H1 (cell line): ENCODE measurements at regions not wholly inside any gene's neighbourhood (a gene's known extent, or its start where the extent isn't known, plus 50 kb on each side); places are given as distances from the start of the nearest gene placed in this dataset.

Experiments
- CTCF ChIA-PET: fragments of 300-600 bp; sonication (Branson Sonifier 250); formaldehyde crosslinking; loops from one replicate; lab custom pipeline; 2021; ENCODE audit not compliant: partially characterized antibody; lab: Charles Lee
- POLR2A ChIA-PET: fragments of 300-600 bp; sonication (Branson Sonifier 250); formaldehyde crosslinking; loops from one replicate; lab custom pipeline; 2021; ENCODE audit warnings: inconsistent platforms; ENCODE audit not compliant: partially characterized antibody; lab: Charles Lee
- DNase-seq, 2 experiments: peaks; one replicate each; pipeline versions ENCODE4 v3.0.0 to v3.0.0-alpha.2; 2010 to 2022; ENCODE audit warnings: low spot score in 2 of 2, low read depth in 1 of 2, mixed read lengths in 1 of 2
- FAIRE-seq: peaks from 2 replicates; lab custom pipeline; 2011; peaks lifted over from hg19 to GRCh38; lab: Jason Lieb, UNC
- H2AFZ ChIP-seq: 2 replicates; pipeline ENCODE4 v1.8.1; 2012; ENCODE audit warnings: low read length, inconsistent platforms
- H2AK5ac ChIP-seq: 2 replicates; pipeline ENCODE4 v1.6.1; 2013; ENCODE audit warnings: low read depth, low read length
- H2BK120ac ChIP-seq: replicated peaks from 2 replicates; pipeline ENCODE3; 2013; ENCODE audit warnings: low read depth, low read length, inconsistent platforms
- H2BK12ac ChIP-seq: 2 replicates; pipeline ENCODE4 v1.6.1; 2013; ENCODE audit warnings: low read depth, low read length
- H2BK15ac ChIP-seq: 2 replicates; pipeline ENCODE4 v1.6.1; 2013; ENCODE audit warnings: low read length
- H2BK20ac ChIP-seq: 2 replicates; pipeline ENCODE4 v1.6.1; 2013; ENCODE audit warnings: low read length
- H2BK5ac ChIP-seq: 2 replicates; pipeline ENCODE4 v1.6.1; 2013; ENCODE audit warnings: low read depth, low read length
- H3K14ac ChIP-seq: 2 replicates; pipeline ENCODE4 v1.6.1; 2013; ENCODE audit warnings: inconsistent platforms; ENCODE audit not compliant: insufficient read length
- H3K18ac ChIP-seq: 2 replicates; pipeline ENCODE4 v1.6.1; 2013; ENCODE audit warnings: low read length; ENCODE audit errors: extremely low read depth
- H3K23ac ChIP-seq: 2 replicates; pipeline ENCODE4 v1.6.1; 2013; ENCODE audit warnings: inconsistent platforms; ENCODE audit not compliant: insufficient read length
- H3K23me2 ChIP-seq: 2 replicates; pipeline ENCODE4 v1.6.1; 2013; ENCODE audit warnings: low read depth, low read length
- H3K27ac ChIP-seq: 2 replicates; pipeline ENCODE4 v1.6.1; 2011; ENCODE audit warnings: low read depth, low read length, inconsistent platforms
- H3K27me3 ChIP-seq, 4 experiments: replicated peaks in 1 of 4; 1 replicate in 1 of 4; 2 replicates in 3 of 4; pipeline versions ENCODE4 v1.6.1 to v1.8.1; 2011 to 2013; ENCODE audit warnings: low read length in 3 of 4, mild to moderate bottlenecking in 3 of 4, inconsistent platforms in 2 of 4, mixed read lengths in 2 of 4, moderate library complexity in 1 of 4; ENCODE audit not compliant: control insufficient read depth in 3 of 4, insufficient read depth in 3 of 4; ENCODE audit errors: extremely low read depth in 1 of 4
- H3K36me3 ChIP-seq, 4 experiments: 2 replicates each; pipeline versions ENCODE4 v1.6.1 to v1.8.1; 2011 to 2013; ENCODE audit warnings: mild to moderate bottlenecking in 4 of 4, low read length in 3 of 4, moderate library complexity in 2 of 4, control low read depth in 1 of 4, inconsistent platforms in 1 of 4; ENCODE audit not compliant: insufficient read depth in 4 of 4, control insufficient read depth in 2 of 4
- H3K4ac ChIP-seq: replicated peaks from 2 replicates; pipeline ENCODE3; 2013; ENCODE audit warnings: low read length, low read depth, mixed read lengths, inconsistent platforms; ENCODE audit not compliant: insufficient read length
- H3K4me1 ChIP-seq, 4 experiments: replicated peaks in 1 of 4; 1 replicate in 1 of 4; 2 replicates in 3 of 4; pipeline versions ENCODE4 v1.6.1 to v1.8.1; 2011 to 2013; ENCODE audit warnings: low read length in 3 of 4, inconsistent platforms in 2 of 4, mixed read lengths in 1 of 4; ENCODE audit not compliant: insufficient read depth in 4 of 4, control insufficient read depth in 3 of 4
- H3K4me2 ChIP-seq, 2 experiments: 2 replicates each; pipeline versions ENCODE4 v1.6.1 to v1.8.1; 2011 to 2013; ENCODE audit warnings: low read depth in 2 of 2, low read length in 2 of 2, control low read depth in 1 of 2, inconsistent platforms in 1 of 2, mild to moderate bottlenecking in 1 of 2; ENCODE audit not compliant: insufficient read depth in 1 of 2
- H3K4me3 ChIP-seq, 4 experiments: fragments of 200-600, 300-600 bp in 1 of 4; sonication (generic), shearing (Covaris generic), sonication (Bioruptor Twin) in 1 of 4; 2 replicates each; pipeline versions ENCODE4 v1.5.1 to v1.8.1; 2011 to 2016; ENCODE audit warnings: low read length in 4 of 4, low read depth in 3 of 4, control low read depth in 2 of 4, inconsistent platforms in 2 of 4, mild to moderate bottlenecking in 2 of 4, mixed read lengths in 1 of 4, moderate library complexity in 1 of 4; ENCODE audit not compliant: insufficient read depth in 2 of 4; ENCODE audit errors: extremely low read depth in 1 of 4
- H3K56ac ChIP-seq: replicated peaks from 2 replicates; pipeline ENCODE3; 2013; ENCODE audit warnings: low read depth, mild to moderate bottlenecking, mixed read lengths, low read length, inconsistent platforms; ENCODE audit not compliant: insufficient read length
- H3K79me1 ChIP-seq: 2 replicates; pipeline ENCODE4 v1.6.1; 2013; ENCODE audit warnings: low read depth, low read length, control low read depth
- H3K79me2 ChIP-seq, 2 experiments: 2 replicates each; pipeline versions ENCODE4 v1.6.1 to v1.8.1; 2012 to 2013; ENCODE audit warnings: low read length in 2 of 2, mild to moderate bottlenecking in 2 of 2, inconsistent platforms in 1 of 2; ENCODE audit not compliant: insufficient read depth in 2 of 2, control insufficient read depth in 1 of 2
- H3K9ac ChIP-seq, 4 experiments: replicated peaks in 1 of 4; 1 replicate in 1 of 4; 2 replicates in 3 of 4; pipeline versions ENCODE4 v1.6.1 to v1.8.1; 2011 to 2013; ENCODE audit warnings: low read depth in 3 of 4, low read length in 3 of 4, control low read depth in 2 of 4, mild to moderate bottlenecking in 2 of 4, moderate library complexity in 2 of 4, inconsistent platforms in 1 of 4; ENCODE audit errors: extremely low read depth in 1 of 4
- H3K9me3 ChIP-seq, 2 experiments: 2 replicates each; pipeline versions ENCODE4 v1.6.1 to v1.8.1; 2012 to 2013; ENCODE audit warnings: mild to moderate bottlenecking in 2 of 2, moderate library complexity in 2 of 2, control low read depth in 1 of 2, inconsistent platforms in 1 of 2, low read depth in 1 of 2, low read length in 1 of 2, mixed read lengths in 1 of 2; ENCODE audit not compliant: insufficient read depth in 2 of 2
- H4K20me1 ChIP-seq, 2 experiments: replicated peaks in 1 of 2; 2 replicates each; pipeline versions ENCODE3 to v1.8.1; 2011 to 2013; ENCODE audit warnings: inconsistent platforms in 2 of 2, low read length in 2 of 2, mild to moderate bottlenecking in 1 of 2; ENCODE audit not compliant: insufficient read depth in 2 of 2, control insufficient read depth in 1 of 2
- H4K5ac ChIP-seq: 2 replicates; pipeline ENCODE4 v1.6.1; 2013; ENCODE audit warnings: low read length, low read depth, mixed read lengths, inconsistent platforms; ENCODE audit not compliant: insufficient read length
- H4K8ac ChIP-seq: 2 replicates; pipeline ENCODE4 v1.8.0; 2013; ENCODE audit warnings: mild to moderate bottlenecking, moderate library complexity, low read length, inconsistent platforms; ENCODE audit not compliant: insufficient read depth; ENCODE audit errors: extremely low read depth
- H4K91ac ChIP-seq: replicated peaks from 2 replicates; pipeline ENCODE3; 2013; ENCODE audit warnings: low read length, mixed read lengths, inconsistent platforms; ENCODE audit not compliant: insufficient read length
- ASH2L ChIP-seq: fragments of 200-600, 300-600 bp; sonication (generic); IDR thresholded peaks from one replicate; pipeline ENCODE4 v1.7.1; 2017; ENCODE audit warnings: low read length
- ATF3 ChIP-seq: IDR thresholded peaks from 2 replicates; pipeline ENCODE4 v1.6.1; 2011; ENCODE audit warnings: low read depth, mild to moderate bottlenecking, low read length; ENCODE audit not compliant: insufficient read depth
- CHD1 ChIP-seq: IDR thresholded peaks from 2 replicates; pipeline ENCODE4 v1.6.1; 2012; ENCODE audit warnings: low read depth, low read length, improper control_type of control experiment
- JUN ChIP-seq: IDR thresholded peaks from 2 replicates; pipeline ENCODE4 v1.6.1; 2011; ENCODE audit warnings: low read depth, mild to moderate bottlenecking, improper control_type of control experiment, low read length
- NANOG ChIP-seq: IDR thresholded peaks from 2 replicates; pipeline ENCODE4 v1.6.1; 2011; ENCODE audit warnings: low read length, low read depth, mild to moderate bottlenecking, inconsistent platforms; ENCODE audit not compliant: insufficient read depth, poor library complexity, severe bottlenecking
- PHF8 ChIP-seq: fragments of 200-600 bp; sonication (generic); conservative IDR thresholded peaks from 2 replicates; pipeline ENCODE4 v1.7.1; 2012; ENCODE audit warnings: low read depth, mild to moderate bottlenecking, inconsistent platforms, low read length, moderate library complexity
- RFX5 ChIP-seq: IDR thresholded peaks from 2 replicates; pipeline ENCODE4 v1.6.1; 2011; ENCODE audit warnings: low read depth, low read length, improper control_type of control experiment, borderline replicate concordance
- SIX5 ChIP-seq: IDR thresholded peaks from 2 replicates; pipeline ENCODE4 v1.6.1; 2011; ENCODE audit warnings: mild to moderate bottlenecking, low read depth, low read length
- SRF ChIP-seq: IDR thresholded peaks from 2 replicates; pipeline ENCODE4 v1.6.1; 2011; ENCODE audit warnings: mild to moderate bottlenecking, low read depth, low read length, moderate library complexity
- WGBS, 2 experiments: shearing (Covaris generic) in 1 of 2; methylation state at CpG; one replicate each; pipeline versions ENCODE4 v1.1.6 to v1.1.7; 2013 to 2015; ENCODE audit warnings: low lambda C conversion rate in 2 of 2, mixed read lengths in 2 of 2, inconsistent platforms in 1 of 2, low coverage in 1 of 2, missing lambda C conversion rate in 1 of 2; ENCODE audit not compliant: insufficient replicate concordance in 2 of 2, insufficient coverage in 1 of 2, insufficient read length in 1 of 2; ENCODE audit errors: extremely low coverage in 1 of 2, missing lambda C conversion rate in 1 of 2; 5-methylcytosine and 5-hydroxymethylcytosine counted together

GRCh38 chr22:48520207-48520606 is 1307.5 kb downstream of the BRD1 start:
- no peak overlapping the region for H3K27ac ChIP-seq
- H4K5ac ChIP-seq, result no peak overlapping the region
- no peak overlapping the region for H2BK15ac ChIP-seq
- ChIA-PET CTCF (interaction anchor here (0.6 to 0.7 kb wide), 2 partner anchors 44 to 838 kb away, joined by 3 read pairs; no protein-coding TSS in a partner anchor), POLR2A (no interaction called here)
- H3K4me2 ChIP-seq, result no peak overlapping the region
- H3K79me1 ChIP-seq, result peaks cover 8% of the 10 kb centered on the region; the same call in 1 of the 2 replicates
- H2BK12ac ChIP-seq, result no peak overlapping the region
- no peak overlapping the region for H2BK20ac ChIP-seq
- H3K56ac ChIP-seq, result no peak overlapping the region
- peaks cover 0 to 6% (median 1%) of the 10 kb centered on the region in 4 experiments; a peak in 2 of 7 replicates for H3K4me1 ChIP-seq
- H3K23ac ChIP-seq, result no peak overlapping the region
- peaks cover 3 to 26% of the 10 kb centered on the region in 2 experiments for H4K20me1 ChIP-seq
- H2BK5ac ChIP-seq, result no peak overlapping the region
- H3K18ac ChIP-seq, result no peak overlapping the region
- no peaks in the 10 kb centered on the region for H3K23me2 ChIP-seq
- no peaks in the 10 kb centered on the region for H3K27me3 ChIP-seq
- TF ChIP-seq NANOG, result no peak
- no peak for TF ChIP-seq ATF3
- TF ChIP-seq SIX5, result no peak
- no peak for TF ChIP-seq PHF8
- TF ChIP-seq CHD1, result no peak
- TF ChIP-seq JUN, result no peak
- no peak for TF ChIP-seq ASH2L
- no peak for TF ChIP-seq SRF
- no peak for TF ChIP-seq RFX5
- H2AFZ ChIP-seq, result no peak overlapping the region
- H3K79me2 ChIP-seq, result no peaks in the 10 kb centered on the region
- 95% methylated on average over 10 of the region's 10 CpGs; no CpG with 5 or more reads in 1 of the 2 experiments for WGBS, 2 experiments
- no peak overlapping the region for H3K9ac ChIP-seq
- no peak overlapping the region for H4K91ac ChIP-seq
- no peak overlapping the region for H2AK5ac ChIP-seq
- H3K4ac ChIP-seq, result no peak overlapping the region
- H4K8ac ChIP-seq, result no peak overlapping the region
- no peaks in the 10 kb centered on the region for H3K36me3 ChIP-seq
- H2BK120ac ChIP-seq, result no peak overlapping the region
- H3K4me3 ChIP-seq, result no peak overlapping the region
- FAIRE-seq (no peak), DNase-seq (no peak)
- H3K14ac ChIP-seq, result no peak overlapping the region
- H3K9me3 ChIP-seq, result no peaks in the 10 kb centered on the region
